ENCODE measurements at regions not wholly inside any gene's neighbourhood (a gene's known extent, or its start where the extent isn't known, plus 50 kb on each side); places are given as distances from the start of the nearest gene placed in this dataset.

- no peak for DNase-seq (ENCODE audit: extremely low spot score, unreplicated experiment)
- Mint-ChIP-seq H3K9me3 (no peaks in the 10 kb centered on the region), H3K27ac (peak overlapping the region; percentile 56), H3K27me3 (no peaks in the 10 kb centered on the region), H3K4me3 (peak overlapping the region; percentile 15), H3K36me3 (no peaks in the 10 kb centered on the region), H3K4me1 (ENCODE audit: unreplicated experiment) (peaks cover 38% of the 10 kb centered on the region)
- no peak for TF ChIP-seq CTCF (conservative IDR thresholded peaks at IDR 0.05)
Measured at GRCh38 chr2:64222351-64222750, 78.1 kb upstream of the PELI1 start.

DNA sequence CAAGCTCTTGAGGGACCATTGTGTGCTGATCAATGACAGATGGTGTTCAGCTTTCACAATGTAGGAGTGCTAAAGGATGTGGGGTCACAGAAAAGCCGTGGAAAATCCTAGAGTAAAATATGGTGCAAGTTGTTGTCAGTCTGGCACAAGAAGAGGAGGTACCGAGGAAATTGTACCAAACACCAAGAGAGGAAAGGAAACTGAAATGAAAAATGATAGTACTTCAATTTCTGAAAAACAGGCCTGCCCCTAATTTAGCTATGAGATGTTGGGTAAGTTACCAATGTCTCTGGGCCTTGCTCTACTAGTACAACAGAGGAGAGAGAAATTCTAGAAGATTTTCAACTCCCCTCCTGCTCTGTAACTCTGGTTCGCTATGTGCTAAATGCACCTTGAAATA lies 78.8 kb upstream of the PELI1 start:
- Mint-ChIP-seq H3K36me3 (no peaks in the 10 kb centered on the region), H3K4me1 (ENCODE audit: unreplicated experiment) (peaks cover 45% of the 10 kb centered on the region), H3K9me3 (no peaks in the 10 kb centered on the region), H3K27me3 (no peaks in the 10 kb centered on the region), H3K4me3 (peak overlapping the region; percentile 15), H3K27ac (peak overlapping the region; percentile 33)
- no peak for DNase-seq (ENCODE audit: extremely low spot score, unreplicated experiment)
- no peak for TF ChIP-seq CTCF (conservative IDR thresholded peaks at IDR 0.05)

- H3K27me3 Mint-ChIP-seq, result no peaks in the 10 kb centered on the region
- TF ChIP-seq CTCF (conservative IDR thresholded peaks at IDR 0.05), result no peak
- no peaks in the 10 kb centered on the region for H3K36me3 Mint-ChIP-seq
- no peak overlapping the region for H3K27ac Mint-ChIP-seq
- peaks cover 49% of the 10 kb centered on the region for H3K4me1 Mint-ChIP-seq (ENCODE audit: unreplicated experiment)
- H3K4me3 Mint-ChIP-seq, result no peak overlapping the region
- DNase-seq (ENCODE audit: extremely low spot score, unreplicated experiment), result no peak
- no peaks in the 10 kb centered on the region for H3K9me3 Mint-ChIP-seq
Measured at GRCh38 chr2:64225491-64225890, 81.3 kb upstream of the PELI1 start.

DNA sequence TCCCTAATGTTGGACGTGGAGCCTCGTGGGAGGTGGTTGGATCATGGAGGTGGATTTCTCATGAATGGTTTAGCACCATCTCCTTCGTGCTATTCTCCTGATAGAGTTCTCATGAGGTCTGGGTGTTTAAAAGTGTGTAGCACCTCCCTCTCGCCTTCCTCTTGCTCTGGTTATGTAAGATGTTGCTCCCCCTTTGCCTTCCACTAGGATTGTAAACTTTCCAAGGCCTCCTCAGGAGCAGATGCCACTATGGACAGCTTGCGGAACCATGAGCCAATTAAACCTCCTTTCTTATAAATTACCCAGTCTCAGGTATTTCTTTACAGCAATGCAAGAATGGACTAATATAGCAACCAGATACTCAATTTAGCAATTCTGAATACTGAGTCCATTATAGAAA lies 82.4 kb upstream of the PELI1 start:
- TF ChIP-seq CTCF (conservative IDR thresholded peaks at IDR 0.05), result no peak
- Mint-ChIP-seq H3K27ac (no peak overlapping the region), H3K4me3 (no peak overlapping the region), H3K4me1 (ENCODE audit: unreplicated experiment) (peaks cover 42% of the 10 kb centered on the region), H3K9me3 (no peaks in the 10 kb centered on the region), H3K36me3 (peaks cover 4% of the 10 kb centered on the region), H3K27me3 (no peaks in the 10 kb centered on the region)
- no peak for DNase-seq (ENCODE audit: extremely low spot score, unreplicated experiment)

GRCh38 chr2:64227603-64228125 lies 83.4 kb upstream of the PELI1 start:
- Mint-ChIP-seq H3K4me1 (ENCODE audit: unreplicated experiment) (peaks cover 31% of the 10 kb centered on the region), H3K9me3 (no peaks in the 10 kb centered on the region), H3K4me3 (peak overlapping the region; percentile 91), H3K36me3 (peaks cover 4% of the 10 kb centered on the region), H3K27ac (peak overlapping the region; percentile 92), H3K27me3 (no peaks in the 10 kb centered on the region)
- no peak for DNase-seq (ENCODE audit: extremely low spot score, unreplicated experiment)
- no peak for TF ChIP-seq CTCF (conservative IDR thresholded peaks at IDR 0.05)

Measured in type B pancreatic cell (in vitro differentiated cells).